HuH-7 (cell line): ENCODE measurements at regions not wholly inside any gene's neighbourhood (a gene's known extent, or its start where the extent isn't known, plus 50 kb on each side); places are given as distances from the start of the nearest gene placed in this dataset.
A peak's percentile ranks its signal among the peaks of the same experiment; 100 is the strongest.
"Not testable (repeated sequence)": the region's sequence is repeated elsewhere in the genome, so short reads cannot be mapped to it uniquely, and the experiment has no call there.

Experiments
- DNase-seq: peaks from one replicate; pipeline ENCODE4 v3.0.0; 2011; ENCODE audit warnings: low spot score

DNA sequence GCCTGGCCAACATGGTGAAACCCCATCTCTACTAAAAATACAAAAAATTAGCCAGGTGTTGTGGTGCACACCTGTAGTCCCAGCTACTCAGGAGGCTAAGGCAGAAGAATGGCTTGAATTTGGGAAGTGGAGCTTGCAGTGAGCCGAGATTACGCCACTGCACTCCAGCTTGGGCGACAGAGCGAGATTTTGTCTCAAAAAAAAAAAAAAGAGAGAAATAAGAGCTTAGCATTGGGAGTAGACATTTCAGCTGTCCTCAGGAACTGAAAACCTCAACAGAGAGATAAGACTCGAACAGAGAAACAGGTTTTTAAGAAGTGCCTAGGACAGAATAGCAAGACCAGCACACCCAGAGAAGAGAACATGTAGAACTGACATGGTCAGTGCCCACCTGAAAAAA lies 262.6 kb upstream of the RAB4A start:
- DNase-seq, result not testable (repeated sequence)

DNA sequence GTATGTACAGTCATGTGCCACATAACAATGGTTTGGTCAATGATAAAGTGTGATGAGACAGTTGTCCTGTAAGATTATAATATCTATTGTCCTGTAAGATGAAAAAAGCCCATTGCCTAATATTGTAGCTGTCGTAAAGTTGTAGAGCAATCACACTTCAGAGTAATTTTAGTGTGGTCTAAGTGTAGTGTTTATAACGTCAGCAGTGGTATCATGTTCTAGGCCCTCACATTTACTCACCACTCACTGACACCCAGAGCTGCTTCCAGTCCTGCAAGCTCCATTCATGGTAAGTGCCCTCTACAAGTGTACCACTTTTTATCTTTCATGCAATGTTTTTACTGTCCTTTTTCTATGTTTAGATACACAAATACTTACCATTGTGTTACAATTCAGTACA lies 259.9 kb upstream of the RAB4A start:
- no peak for DNase-seq

DNA sequence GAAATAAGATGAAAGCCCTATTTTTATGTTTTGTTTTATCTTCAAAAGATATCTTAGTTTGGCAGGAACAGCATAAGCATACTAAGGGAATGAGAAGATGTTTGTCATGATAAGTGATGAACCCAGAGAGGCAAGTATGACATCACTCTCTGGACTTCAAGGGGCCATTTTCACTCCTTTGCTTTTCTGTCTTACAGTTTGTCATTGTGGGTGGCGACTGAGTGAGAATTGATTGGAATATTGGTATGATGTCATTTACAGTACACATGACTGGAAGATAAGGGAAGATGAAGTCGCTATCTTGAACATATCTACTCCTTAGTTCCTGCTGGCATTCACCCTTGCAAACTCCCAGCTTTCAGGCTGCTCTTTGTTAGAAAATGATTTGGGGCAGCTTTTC lies 258.1 kb upstream of the RAB4A start:
- no peak for DNase-seq

DNA sequence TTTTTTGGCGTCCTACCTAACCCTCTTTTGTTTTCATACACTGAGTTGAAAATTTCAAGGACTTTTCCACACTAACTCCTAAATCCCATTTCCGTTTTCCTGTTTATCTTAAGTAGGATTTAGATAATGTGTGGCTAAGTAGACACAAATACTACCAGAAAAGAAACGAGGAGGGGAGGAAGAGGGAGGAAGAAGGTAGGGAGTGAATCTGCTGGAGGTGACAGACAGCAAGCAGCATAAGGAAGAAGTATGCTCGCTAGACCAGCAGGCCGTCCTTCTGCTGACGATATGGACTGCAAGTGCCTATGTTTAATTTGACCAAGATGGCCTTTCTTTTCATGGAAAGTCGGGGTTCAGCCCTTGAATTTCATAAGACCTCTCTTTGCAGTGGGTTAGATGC lies 256.9 kb upstream of the RAB4A start:
- no peak for DNase-seq

DNA sequence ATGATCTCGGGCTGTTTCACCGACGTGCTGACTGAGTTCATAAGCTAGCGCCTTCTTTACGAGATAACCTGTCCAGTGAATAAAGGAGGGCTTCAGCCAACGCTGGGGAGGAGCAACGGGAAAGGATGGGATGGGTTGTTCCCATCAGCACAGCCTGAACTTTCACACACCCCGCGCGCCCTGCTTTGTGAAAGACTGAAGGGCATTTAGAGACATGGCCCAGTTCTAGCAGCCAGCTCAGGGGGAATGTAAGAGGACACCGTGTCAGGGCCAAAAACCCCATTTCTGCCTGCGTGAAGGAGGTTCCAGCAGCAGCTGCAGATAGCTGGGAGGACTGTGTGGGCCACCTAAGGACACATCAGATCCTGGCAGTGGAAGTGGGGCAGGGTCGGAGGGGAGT lies 255.1 kb upstream of the RAB4A start:
- no peak for DNase-seq

- no peak for DNase-seq
These were observed 253.8 kb upstream of the RAB4A start for GRCh38 chr1:229017091-229017490.

- DNase-seq, result no peak
These were observed 252.1 kb upstream of the RAB4A start for GRCh38 chr1:229018674-229019295.

- DNase-seq, result no peak
These were observed 251.1 kb upstream of the RAB4A start for GRCh38 chr1:229019663-229020271.

DNA sequence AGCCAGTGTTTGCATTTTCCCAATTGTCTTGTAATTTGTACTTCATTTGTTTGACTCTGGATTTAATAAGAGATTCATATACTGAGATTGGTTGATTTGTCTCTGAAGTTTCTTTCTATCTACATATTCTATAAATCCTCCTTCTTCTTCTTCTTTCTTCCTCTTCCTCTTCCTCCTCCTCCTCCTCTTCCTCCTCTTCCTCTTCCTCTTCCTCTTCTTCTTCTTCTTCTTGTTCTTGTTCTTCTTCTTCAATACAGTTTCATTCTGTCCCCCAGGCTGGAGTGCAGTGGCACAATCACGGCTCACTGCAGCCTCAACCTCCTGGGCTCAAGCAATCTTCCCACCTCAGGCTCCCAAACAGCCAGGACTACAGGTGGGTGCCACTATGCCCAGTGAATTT lies 249.9 kb upstream of the RAB4A start:
- DNase-seq, result not testable (repeated sequence)

GRCh38 chr1:229022595-229023333 lies 248.1 kb upstream of the RAB4A start:
- DNase-seq, result peak; percentile 44

DNA sequence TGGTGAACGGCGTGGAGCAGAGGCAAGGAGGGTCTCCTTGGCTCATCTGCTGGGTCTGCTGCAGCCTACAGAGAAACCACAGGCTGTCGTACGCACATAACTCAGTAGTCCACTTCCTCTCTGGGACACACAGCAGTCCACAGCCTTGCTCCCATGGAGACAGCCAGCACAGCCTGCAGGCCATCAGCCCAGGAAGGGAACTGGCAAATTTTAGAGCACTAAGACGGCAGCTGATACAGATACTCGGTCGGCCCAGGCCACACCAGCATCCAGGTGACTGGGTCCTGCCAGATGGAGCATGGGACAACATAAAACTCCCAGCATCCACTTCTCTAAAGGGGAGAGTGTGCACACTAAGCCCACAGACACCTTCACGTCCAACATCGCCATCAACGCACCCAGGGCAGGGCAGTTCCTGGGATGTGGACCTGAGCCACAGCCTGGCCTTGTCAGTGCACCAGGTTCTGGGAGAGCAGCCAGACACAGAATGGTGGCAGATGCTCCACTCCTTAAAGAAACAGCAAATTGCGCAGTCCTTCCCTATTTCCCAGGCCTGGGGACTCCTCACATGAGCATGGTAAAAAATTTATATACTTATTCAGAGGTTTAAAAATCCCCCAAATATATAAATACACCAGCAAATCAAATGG lies 247.1 kb upstream of the RAB4A start:
- no peak for DNase-seq

- no peak for DNase-seq
These were observed 246.3 kb upstream of the RAB4A start for GRCh38 chr1:229024528-229025130.

DNA sequence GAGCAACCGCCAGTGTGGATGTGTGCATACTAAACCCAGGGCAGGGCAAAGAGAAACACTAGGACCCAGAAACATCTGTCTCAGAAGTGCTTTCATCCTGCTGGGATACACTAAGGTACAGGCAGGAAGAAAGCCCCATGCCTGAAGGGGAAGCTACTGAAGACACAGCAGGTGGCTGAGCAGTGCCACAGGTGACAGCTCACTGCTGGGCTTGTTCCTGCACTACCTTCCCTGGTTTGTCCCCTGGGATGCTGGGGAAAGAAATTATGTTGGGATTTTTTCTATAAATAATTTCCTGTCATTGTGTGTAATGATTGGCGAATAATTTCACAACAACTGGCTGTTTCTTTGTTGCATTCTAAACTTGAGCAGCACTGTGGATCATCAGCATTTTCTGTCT lies 245.3 kb upstream of the RAB4A start:
- DNase-seq, result no peak

- no peak for DNase-seq
These were observed 243.8 kb upstream of the RAB4A start for GRCh38 chr1:229027158-229027557.

DNA sequence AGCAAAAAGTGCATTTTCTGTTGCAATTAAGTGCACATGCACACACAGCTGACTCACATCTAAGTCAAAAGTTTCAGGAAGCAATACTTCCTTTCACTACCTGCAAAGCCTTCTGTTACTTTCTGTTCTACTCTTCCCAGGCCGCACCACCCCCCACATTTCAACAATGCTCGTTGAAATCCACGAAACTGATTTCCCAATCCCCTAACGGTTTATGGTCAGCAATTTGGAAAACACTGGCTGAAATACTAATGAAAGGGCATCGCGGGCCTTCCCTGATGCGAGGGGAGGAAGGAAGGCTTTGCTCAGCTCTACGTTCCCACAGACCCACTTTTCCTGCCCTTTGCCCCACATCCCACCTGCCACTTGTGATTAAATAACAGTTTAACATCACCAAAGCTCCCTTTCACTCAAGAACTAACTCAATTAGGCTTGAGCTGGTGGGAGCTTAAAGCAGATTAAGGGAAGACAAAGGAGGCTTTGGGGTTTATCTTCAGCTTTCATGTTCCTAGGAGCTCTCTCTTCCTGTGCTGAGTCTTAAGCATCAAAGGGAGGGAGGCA lies 243.2 kb upstream of the RAB4A start:
- DNase-seq, result peak; percentile 67

DNA sequence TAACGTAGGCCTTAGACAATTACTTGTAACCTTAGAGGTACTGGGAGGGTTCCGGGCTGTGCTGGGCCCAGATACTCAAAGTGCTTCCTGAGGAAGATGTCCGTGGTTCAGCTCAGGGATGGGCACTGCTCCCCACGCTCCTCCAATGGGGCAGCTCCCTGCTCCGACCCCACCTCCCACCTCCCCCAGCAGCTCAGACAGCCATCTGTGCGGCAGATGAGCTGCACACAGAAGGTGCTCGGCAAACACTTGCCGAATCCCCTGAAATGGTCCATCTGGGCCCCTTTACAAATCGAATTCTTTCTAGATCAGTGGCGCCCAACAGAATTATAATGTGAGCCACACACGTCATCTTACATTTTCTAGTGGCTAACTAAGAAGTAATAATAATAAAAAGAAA lies 242.4 kb upstream of the RAB4A start:
- DNase-seq, result no peak

DNA sequence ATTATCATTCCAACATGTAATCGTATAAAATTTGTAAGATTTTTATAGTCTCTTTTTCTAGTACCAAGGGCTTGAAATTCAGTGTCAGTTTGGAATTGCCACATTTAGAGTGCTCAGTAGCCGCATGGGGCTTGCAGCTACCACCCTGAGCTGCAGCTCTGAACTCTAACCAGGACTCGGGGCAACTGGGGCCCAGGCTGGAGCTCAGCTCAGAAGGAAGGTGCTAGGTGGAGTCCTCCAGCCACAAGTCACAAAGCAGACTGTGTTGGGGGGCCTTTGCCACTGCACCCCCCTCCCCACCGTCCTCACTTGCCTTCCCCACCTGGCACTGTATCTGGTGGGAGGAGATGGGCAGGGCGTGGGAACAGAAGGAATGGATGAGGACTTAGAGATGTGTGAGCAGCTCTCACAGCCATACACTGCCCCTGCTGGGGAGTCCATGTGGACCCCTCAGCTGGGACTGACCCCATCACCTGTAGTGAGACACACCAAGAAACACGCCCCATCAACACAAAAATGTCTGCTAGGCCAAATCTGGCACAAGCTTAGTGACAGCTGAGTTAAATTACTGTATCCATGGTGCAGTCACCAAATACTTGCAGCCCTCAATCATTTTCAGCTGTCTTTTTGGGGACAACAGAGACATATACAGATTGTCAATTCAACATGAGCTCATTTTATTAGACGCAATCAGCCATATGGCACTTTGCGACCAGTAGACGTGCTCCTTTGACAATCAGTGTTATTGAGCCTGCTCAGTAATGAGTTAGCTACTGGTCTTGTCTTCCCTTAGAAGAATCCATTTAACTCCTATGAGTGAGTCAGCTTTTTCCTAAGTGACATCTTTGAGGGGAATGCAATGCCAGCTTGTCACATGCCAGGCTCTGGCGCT lies 241.7 kb upstream of the RAB4A start:
- no peak for DNase-seq

GRCh38 chr1:229029879-229030235 lies 241.1 kb upstream of the RAB4A start:
- no peak for DNase-seq

- no peak for DNase-seq
These were observed 240.3 kb upstream of the RAB4A start for GRCh38 chr1:229030630-229031029.

DNA sequence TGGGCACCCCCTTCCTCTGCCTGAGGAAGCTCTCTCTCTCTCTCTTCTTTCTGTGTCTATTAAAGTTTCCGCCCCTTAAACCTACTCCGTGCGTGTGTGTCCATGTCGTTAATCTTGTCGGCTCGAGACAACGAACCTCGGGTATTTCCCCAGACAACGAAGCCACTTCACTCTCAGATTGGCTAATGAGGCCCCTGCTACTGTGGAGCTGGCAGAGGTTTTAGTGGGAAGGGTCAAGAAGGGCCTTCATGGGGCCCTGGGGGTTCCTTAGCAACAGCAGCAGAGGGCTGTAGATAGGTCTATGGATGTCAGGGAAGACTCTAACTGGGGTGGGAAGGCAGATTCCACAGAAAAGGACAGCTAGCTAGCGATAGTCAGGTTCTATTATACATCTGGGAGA lies 239.8 kb upstream of the RAB4A start:
- DNase-seq, result no peak
